ENCODE measurements at regions not wholly inside any gene's neighbourhood (a gene's known extent, or its start where the extent isn't known, plus 50 kb on each side); places are given as distances from the start of the nearest gene placed in this dataset.
"Not testable (repeated sequence)": the region's sequence is repeated elsewhere in the genome, so short reads cannot be mapped to it uniquely, and the experiment has no call there.

DNA sequence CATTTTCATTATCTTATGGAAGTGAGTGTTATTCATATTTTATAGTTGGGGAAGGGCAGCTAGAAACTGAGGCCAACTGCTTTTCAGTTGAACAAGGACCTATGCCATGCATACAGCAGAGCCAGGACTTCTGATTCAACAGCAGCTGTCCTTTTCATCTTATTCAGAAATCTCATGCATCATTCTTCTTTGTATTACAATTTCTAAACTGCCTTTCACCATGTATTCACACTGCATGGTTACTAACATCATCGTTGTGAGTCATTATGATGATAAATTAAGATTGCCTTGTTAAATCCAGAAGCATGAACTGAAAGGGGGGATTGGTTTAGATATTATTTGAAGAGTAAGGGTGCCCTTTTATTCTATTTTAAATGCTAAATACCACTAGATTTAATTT lies 1470.1 kb upstream of the GOT2 start:
- DNase-seq = no peak

DNA sequence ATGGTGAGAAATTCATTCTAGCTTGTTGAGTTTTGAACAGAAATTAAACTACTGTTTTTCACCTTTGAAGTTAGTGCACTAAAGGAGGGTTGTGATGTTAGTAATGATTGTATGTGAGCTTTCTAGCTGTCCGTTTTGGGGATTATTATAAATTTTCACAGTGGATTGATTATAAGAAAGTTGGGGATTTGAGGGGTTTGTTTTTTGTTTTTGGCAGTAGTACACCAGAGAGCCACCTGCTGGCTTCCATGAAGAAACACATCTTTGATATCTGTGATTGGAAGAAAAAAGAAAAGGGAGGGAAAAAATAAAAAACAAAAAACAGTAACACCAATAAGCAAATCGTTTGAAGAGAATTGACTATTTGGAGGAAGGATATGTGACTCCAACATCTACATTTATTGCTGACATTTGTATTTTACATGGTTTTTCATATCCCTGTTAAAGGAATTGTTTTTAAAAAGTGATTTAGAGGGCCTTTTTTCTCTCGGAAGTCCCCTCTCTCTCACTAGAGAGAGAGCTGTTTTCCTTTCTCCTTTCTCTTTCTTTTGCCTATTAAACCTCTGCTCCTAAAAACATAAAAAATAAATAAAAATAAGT lies 1469.5 kb upstream of the GOT2 start:
- DNase-seq = no peak

DNA sequence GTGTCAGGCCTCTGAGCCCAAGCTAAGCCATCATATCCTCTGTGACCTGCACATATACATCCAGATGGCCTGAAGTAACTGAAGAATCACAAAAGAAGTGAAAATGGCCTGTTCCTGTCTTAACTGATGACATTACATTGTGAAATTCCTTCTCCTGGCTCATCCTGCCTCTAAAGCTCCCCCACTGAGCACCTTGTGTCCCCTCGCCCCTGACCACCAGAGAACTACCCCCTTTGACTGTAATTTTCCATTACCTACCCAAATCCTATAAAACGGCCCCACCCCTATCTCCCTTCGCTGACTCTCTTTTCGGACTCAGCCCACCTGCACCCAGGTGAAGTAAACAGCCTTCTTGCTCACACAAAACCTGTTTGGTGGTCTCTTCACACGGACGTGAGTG lies 1466.6 kb upstream of the GOT2 start:
- not testable (repeated sequence) for DNase-seq

DNA sequence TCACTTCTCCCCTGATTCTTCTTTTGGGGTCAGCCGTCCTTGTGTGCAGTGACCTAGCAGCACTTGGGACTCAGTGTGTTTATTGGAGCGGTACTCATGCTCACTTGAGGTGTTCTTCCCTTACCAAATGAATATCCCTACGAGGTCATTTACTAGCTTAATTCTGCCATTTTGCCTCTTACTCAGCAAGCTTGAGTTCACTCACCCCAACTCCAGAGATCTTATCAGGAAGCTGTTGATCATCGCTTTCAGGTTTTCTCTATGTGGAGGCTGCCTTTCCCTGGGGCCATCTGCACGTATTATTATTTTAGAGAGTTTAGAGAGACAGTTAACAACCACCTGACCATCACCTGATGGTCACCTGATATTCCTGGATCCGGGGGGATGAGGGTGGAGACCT lies 1466.0 kb upstream of the GOT2 start:
- DNase-seq = no peak

DNA sequence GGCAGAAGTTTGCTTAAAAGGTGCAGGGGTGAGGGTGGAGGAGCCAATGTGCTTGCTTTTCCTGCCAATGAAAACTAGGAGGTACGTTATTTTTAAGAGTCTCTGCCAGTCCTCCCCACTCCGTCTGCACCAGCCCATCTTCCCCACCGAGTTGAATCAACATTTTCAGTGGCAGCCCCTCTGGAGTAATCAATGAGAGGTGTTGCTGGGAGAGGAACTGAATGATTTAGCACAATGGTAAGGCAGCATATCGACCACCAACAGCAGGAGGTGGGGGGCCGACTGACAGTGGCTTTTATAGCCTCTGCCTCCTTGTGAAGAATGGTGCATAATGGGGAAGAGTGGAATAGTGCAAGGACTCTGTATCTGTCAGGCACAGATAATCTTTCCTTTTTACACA lies 1465.0 kb upstream of the GOT2 start:
- no peak for DNase-seq

DNA sequence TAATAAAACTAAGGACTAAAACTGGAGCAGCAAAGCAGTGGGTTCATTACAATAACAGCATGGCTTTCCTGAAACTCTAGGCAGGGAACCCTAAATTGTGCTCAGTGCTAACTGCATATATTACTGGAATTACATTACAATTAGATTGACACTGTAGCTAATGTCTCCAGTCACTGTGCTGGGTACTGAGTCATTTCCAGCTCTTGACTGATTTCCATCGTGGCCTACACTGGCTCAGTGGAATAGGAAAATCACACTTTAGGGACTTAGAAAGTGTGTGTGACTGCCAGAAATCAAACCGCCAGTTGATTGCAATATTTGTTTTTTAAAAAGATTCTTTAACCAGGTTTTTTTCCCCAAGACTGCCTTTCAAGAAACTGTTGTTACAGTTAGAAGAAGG lies 1447.4 kb upstream of the GOT2 start:
- DNase-seq = no peak

DNA sequence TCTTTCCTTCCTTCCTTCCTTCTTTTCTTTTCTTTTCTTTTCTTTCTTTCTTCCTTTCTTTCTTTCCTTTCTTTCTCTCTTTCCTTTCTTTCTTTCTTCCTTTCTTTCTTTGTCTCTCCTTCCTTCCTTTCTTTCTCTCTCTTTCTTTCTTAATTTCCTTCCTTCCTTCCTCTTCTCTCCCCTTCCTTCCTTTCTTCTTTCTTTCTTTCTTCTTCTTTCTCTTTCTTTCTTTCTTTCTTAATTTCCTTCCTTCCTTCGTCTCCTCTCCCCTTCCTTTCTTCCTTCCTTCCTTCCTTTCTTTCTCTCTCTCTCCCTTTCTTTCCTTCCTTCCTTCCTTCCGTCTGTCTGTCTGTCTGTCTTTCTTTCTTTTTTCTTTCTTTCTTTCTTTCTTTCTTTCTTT lies 1446.5 kb upstream of the GOT2 start:
- no peak for DNase-seq

DNA sequence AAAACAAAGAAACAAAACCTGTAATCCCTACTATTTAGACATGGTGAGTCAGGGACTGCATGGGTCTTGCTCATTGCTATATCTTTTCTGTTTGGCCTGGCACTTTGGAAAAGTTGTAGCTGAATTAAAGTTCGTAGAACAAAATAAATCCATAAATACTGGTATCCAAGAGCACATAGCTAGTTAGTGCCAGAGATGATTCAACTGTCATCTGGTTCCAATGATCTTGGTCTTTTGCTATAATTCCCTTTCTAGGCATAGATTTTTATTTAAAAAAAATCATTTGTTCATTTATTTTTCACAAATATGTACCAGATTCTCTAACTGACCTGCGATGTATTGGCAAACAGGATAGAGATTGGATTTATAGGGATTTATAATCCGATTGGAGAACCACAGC lies 1436.1 kb upstream of the GOT2 start:
- no peak for DNase-seq

DNA sequence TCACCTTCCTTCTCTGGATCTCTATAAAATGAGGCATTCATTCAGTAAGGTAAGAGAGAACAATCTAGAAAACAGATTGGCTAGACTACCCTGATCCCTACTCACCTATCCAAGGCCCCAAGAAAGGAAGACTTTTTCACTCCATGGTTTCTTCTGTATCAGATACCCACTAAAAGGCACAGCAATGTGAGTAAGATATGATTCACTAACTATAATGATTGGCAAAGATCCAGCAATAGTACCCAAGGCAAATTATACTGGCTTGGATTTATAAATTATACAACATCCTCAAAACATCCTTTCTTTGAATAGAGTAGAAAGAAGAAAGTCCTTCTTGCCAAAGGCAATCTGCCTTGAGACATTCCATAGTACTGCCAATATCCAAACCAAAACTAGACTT lies 1432.0 kb upstream of the GOT2 start:
- DNase-seq = no peak

DNA sequence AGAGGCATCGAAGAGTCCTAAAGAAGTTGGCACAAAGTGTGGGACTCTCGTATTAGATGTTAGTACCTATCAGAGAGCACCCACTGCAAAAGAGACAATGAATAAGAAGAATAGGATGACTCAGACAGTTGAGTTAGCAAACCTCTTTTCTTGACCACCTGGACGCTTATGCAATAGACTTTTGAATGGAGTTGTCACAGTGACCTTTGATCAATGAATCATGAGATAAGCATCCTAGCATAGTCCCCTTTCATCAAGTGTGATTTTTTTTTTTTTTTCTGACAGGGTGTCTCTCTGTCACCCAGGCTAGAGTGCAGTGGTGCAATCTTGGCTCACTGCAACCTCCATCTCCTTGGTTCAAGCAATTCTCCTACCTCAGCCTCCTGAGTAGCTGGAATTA lies 1417.9 kb upstream of the GOT2 start:
- no peak for DNase-seq

DNA sequence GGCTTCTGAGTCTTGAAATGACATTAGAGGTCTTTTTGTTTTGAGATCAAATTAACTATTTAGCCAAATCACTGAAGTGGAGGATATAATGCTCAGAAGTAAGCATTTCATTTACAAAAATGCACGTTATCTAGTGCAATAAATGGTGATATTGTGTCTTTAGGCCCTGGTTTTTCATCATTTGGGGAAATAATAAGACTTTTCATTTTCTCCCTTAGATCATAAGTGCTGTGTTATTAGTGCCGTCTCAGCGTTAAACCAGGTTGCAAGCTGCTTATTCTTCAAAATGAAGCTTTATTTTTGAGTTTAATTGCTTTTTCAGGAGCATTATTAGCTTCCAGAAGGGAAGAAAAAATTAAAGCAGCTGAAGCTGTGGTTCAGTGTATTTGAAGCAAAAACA lies 1416.8 kb upstream of the GOT2 start:
- no peak for DNase-seq

DNA sequence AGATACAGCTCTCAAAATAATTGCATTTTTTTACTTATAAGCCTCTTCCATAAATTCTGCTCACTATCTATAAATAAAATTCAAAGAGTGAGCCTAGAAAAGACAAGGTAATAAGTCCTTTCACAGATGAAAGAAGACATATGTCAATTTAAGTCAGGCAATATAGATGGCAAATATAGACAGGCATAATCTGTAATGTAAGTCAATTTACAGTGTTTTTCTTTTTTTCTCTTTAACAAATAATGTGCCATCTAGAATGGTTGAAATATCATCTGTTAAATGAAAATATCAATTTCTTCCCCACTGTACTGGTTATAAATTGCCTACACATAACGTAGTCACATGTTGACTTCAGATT lies 1409.2 kb upstream of the GOT2 start:
- no peak for DNase-seq

DNA sequence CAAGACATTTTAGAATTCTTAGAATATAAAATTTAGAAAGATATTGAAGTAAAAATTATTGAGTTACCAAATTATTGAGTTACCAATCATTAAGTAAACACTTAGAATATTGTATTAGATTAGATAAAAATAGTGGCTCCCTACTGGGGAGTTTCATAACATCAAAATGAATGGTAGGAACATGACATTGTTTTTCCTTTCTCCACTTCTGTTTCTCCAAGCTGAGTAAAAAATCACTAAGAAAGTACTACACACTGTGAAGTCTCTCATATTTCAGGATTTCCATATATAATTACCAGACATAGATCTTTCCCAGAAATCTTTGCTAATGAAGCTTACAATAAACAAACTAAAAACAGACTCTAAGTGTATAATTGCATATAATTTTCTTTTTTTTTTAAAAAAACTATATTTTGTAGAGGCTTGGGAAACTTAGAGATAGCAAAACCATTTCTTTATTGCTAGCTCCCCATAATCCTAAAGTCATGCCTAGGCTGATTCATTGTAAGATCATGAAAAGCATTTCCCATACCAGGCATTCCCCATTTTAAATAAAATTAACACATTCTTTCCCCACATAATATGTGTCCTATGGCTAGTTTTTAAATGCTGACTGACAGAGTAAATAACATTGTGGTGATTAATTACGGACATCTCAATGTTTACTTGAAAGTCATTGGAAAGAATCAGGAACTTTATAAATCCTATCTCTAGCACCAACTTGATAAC lies 1408.7 kb upstream of the GOT2 start:
- no peak for DNase-seq

DNA sequence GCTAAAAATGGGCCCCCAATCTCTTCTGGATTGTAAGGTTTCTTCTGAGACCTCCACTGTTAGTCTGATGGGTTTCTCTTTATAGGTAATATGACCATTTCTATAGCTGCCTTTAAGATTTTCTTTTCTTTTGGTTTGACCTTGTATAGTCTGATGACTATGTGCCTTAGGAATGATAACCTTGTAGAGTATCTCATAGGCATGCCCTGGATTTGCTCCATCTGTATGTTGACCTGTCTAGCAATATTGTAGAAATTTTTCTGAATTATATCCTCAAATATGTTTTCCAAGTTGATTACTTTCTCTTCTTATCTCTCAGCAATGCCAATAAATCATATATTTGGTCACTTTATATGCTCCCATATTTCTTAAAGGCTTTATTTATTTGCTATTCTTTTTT lies 1403.8 kb upstream of the GOT2 start:
- no peak for DNase-seq

DNA sequence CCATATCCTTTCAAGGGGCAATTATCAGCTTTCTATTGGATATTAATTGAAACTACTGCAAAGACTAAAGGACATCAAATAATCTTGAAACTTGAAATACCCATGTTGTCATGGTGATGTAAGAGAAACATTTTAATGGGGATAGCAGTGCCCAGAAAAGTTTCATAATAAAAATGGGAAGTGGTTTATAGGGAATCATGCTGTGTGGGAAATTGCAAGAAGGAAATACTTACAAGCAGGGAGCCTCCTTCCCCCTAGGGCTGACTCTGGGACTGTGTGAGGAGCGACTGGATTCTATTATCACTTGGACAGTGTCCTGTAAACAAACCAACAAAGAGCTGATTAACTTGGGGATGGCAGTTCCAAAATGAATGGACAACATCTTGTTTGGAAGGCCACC lies 1393.1 kb upstream of the GOT2 start:
- DNase-seq = no peak

DNA sequence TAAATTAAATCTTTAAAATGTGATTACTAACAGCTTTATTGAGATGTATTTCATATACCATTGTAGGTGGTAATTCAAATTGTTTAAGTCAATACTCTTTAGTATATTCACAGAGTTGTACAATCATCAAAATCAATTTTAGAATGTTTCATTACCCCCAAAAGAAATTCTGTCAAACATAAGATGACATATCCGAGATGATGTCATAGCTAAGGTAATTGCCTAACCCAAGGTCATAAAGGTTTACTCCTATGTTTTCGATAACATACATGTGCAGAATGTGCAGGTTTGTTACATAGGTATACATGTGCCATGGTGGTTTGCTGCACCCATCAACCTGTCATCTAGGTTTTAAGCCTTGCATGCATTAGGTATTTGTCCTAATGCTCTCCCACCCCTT lies 1392.0 kb upstream of the GOT2 start:
- not testable (repeated sequence) for DNase-seq

DNA sequence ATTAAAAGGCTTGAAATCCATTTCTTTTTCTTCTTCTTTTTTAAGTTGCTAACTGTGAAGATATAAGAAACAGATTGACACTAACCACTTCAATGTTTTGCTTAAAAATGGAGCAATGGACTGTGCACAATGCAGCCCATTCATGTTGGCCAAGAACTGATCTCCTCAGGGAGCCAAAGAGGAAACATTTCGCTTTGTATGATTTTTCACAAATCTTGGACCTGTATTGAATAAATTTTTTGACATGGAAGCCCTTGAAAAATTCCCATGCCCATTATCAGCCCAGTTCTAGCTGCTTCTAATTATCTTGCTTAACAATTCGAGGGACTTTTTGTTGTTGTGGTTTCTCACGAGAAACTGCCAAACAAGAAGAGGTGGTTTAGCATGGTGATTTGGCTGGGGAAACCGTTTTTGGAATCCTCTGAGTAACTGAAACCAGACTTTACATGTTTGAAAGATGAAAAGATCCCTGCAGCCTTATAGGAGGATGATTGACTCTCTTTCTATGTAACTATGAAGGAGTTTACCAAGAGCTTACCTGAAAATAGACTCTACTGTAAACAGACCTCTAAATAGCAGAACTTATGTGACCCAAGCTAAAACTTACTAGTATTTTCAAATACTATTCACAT lies 1389.4 kb upstream of the GOT2 start:
- DNase-seq = no peak

DNA sequence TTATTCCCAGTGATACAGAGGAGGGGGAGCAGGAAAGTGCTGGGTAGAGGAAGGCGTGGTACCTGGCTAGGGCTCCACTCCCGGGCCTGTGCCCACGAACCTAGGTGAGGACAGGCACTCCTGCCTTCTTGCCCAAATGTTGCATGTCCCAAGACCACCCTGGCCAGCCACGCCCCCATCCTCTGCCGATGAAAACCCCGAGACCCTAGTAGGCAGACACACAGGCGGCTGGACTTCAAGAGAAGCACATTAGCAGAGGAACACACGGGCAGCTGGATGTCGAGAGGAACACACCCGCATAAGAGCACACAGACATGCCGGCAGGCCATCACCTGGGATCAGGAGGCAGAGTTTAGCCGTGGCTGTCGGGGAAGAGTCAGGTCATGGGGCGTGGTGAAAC lies 1386.5 kb upstream of the GOT2 start:
- DNase-seq = no peak

DNA sequence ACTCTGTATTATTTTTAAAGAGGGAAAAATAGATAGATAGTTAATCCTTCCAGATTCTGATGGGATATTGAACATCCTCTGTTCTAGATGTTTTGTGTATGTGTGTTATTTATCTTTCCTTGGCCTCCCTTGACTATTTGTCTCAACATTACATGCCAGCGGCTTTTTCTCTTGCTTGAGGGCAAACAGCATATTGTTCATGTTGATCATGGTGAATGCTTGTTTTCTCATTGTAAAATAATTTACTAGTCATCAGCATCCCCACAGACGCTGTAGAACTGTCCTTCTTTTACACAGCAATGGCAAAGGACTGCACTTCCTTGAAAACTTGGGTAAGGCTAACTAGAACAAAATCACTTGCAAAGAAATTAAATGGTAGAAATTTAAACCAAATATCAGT lies 1376.4 kb upstream of the GOT2 start:
- no peak for DNase-seq

DNA sequence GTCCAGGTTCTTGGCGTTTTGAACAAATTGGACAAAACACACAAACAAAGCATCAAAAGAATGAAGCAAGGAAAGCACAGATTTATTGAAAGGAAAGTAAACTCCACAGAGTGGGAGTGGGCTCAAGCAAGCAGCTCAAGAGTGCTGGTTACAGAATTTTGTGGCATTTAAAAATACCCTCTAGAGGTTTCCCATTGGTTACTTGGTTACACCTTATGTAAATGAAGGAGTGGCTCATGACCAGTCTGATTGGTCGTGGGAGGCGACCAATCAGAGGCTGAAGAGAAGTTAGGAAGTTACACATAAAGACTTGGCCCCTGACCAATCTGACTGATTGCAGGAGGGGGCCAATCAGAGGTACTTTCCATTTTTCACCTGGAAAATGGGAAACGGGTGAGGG lies 1373.8 kb upstream of the GOT2 start:
- no peak for DNase-seq

DNA sequence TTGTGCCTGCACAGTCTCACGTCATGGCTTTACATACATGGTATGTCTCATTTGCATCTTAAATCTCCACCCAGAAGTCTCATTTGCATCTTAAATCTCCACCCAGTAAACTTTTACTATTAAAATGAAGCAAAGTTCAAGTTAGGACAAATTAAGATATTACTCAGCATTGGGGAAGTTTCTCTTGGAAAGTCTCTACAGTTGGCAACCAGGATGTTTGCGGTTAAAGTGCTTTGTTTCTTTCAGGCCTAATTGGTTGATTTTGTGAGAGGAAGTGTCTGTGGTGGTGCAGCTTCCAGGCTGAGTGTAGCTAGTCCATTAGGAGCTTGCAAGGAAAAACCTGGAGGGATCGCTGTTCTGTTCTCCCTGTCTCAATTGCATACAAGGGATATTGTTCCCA lies 1373.3 kb upstream of the GOT2 start:
- DNase-seq = no peak

DNA sequence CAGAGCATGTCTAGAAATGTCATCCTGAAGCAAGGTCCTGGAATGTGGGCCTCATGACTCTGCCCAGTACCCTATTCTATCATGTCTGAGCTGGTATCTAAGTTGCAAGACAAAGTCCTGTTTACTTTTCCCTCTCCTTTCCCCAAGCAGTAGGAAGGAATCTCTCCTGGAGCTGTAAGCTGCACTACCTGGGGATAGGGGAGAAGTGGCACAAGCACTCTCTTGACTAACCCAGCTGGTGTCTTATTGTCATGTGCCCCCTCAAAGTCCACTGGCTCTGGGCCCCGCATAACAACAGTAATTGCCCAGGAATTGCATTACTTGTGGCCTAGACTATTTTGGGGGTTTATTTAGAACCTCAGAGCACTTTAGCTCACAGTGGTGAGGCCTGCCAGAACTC lies 1366.3 kb upstream of the GOT2 start:
- DNase-seq = no peak

DNA sequence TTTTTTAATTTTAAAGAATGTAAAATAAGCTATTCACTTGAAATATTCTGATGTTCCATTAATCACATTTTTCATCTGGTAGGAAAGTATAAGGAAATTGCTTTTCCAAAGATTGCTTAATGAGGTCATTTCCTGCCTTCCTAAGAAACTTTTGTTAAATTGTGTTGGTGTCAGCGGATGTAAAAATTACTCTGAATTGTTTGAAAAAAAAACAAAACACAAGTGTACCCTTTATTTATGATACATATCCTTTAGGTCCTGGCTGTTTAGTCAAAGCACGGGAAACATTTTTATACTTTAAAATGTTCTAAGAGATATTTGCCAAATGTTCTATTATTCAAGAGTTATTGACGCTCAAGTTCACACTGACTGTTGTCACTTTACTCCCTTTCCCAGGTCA lies 1357.4 kb upstream of the GOT2 start:
- no peak for DNase-seq

DNA sequence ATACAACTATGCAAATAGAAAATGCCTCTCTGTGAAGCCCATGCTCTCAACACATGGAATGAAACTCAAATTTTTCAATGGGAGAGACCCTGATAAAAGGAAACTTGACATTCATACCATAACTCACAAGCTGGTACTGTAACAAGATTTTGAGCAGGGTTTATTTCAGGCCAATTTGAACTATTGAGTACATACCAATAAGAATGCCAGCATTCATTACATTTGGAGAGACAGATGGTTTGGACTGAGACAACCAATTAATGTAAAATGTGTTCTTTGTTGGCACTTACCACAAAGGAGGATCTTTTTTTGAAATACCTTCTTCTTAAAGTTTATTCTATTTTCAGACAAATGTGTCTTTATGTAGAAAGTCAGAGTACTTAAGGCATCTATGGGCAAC lies 1357.0 kb upstream of the GOT2 start:
- DNase-seq = no peak

DNA sequence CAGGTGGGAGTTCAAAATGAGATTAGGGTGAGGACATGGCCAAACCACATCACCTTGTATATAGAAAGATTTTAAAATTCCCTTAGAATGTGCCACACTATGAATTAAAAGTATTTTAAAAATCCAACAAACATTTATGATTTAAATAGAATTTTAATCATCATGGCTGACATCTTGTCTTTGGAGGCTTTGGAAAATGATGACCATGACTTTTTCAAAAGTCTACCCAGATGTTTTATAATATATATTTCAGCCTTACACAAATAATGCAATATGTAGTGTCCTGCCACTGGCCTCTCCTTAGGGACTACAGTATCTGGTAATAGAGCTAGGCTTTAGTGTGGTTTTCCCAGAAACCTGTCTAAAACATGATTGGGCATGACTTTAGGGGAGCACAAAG lies 1353.4 kb upstream of the GOT2 start:
- no peak for DNase-seq
